Astrocyte of the spinal cord (primary cell): ENCODE measurements at regions not wholly inside any gene's neighbourhood (a gene's known extent, or its start where the extent isn't known, plus 50 kb on each side); places are given as distances from the start of the nearest gene placed in this dataset.

Experiments
- DNase-seq: peaks from one replicate; pipeline ENCODE4 v3.0.0; 2011; ENCODE audit warnings: low read depth, low spot score
- H3K4me3 ChIP-seq: 2 replicates; pipeline ENCODE4 v1.5.1; 2011; ENCODE audit warnings: low read depth, mild to moderate bottlenecking, low read length, moderate library complexity
- CTCF ChIP-seq: IDR thresholded peaks from 2 replicates; pipeline ENCODE4 v1.5.1; 2012; ENCODE audit warnings: low read depth, mild to moderate bottlenecking, low read length, inconsistent platforms
- in situ Hi-C: cut with HindIII; loops from 2 replicates; pipeline ENCODE4 v1.10.0; 2017; ENCODE audit warnings: low sequenced_read_pairs

- no peak overlapping the region for H3K4me3 ChIP-seq
- TF ChIP-seq CTCF = no peak
- in situ Hi-C loops = no loop called here
- DNase-seq = no peak
Measured at GRCh38 chr3:40828741-40829415, 304.1 kb downstream of the ZNF621 start.

- DNase-seq = no peak
- in situ Hi-C loops = no loop called here
- no peak overlapping the region for H3K4me3 ChIP-seq
- no peak for TF ChIP-seq CTCF
Measured at GRCh38 chr3:40829876-40830275, 305.1 kb downstream of the ZNF621 start.

- TF ChIP-seq CTCF = no peak
- DNase-seq = no peak
- no peak overlapping the region for H3K4me3 ChIP-seq
- in situ Hi-C loops = no loop called here
Measured at GRCh38 chr3:40837300-40837699, 312.5 kb downstream of the ZNF621 start.

GRCh38 chr3:40841131-40841530 lies 316.4 kb downstream of the ZNF621 start:
- no peak for DNase-seq
- no peak for TF ChIP-seq CTCF
- H3K4me3 ChIP-seq = no peak overlapping the region
- in situ Hi-C loops = no loop called here

GRCh38 chr3:40841570-40842109 lies 316.9 kb downstream of the ZNF621 start:
- in situ Hi-C loops = no loop called here
- no peak for TF ChIP-seq CTCF
- H3K4me3 ChIP-seq = no peak overlapping the region
- DNase-seq = no peak

GRCh38 chr3:40842714-40843113 lies 318.0 kb downstream of the ZNF621 start:
- TF ChIP-seq CTCF = no peak
- H3K4me3 ChIP-seq = no peak overlapping the region
- DNase-seq = no peak
- in situ Hi-C loops = no loop called here
